ENCODE measurements at regions not wholly inside any gene's neighbourhood (a gene's known extent, or its start where the extent isn't known, plus 50 kb on each side); places are given as distances from the start of the nearest gene placed in this dataset.
"Not testable (repeated sequence)": the region's sequence is repeated elsewhere in the genome, so short reads cannot be mapped to it uniquely, and the experiment has no call there.

DNA sequence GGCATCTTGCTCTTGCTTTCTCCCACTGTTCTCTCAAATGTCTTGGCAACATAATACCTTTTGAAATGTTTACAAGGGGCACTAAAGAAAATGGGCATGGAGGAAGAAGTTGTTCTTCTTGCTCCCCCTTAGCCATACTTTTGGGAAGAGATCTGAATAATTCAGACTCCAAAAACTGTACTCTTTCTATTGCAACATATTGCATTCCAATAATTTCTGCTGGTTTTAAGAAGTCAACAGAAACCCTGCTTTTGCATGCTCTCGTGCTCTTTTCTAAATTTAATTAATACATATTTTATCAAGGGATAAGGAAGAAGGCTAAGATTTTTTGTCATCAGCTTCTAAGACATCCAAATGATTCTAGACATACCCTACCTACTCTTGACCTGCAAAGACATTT, 409.9 kb upstream of the SOX5 start:
- DNase-seq, result no peak

DNA sequence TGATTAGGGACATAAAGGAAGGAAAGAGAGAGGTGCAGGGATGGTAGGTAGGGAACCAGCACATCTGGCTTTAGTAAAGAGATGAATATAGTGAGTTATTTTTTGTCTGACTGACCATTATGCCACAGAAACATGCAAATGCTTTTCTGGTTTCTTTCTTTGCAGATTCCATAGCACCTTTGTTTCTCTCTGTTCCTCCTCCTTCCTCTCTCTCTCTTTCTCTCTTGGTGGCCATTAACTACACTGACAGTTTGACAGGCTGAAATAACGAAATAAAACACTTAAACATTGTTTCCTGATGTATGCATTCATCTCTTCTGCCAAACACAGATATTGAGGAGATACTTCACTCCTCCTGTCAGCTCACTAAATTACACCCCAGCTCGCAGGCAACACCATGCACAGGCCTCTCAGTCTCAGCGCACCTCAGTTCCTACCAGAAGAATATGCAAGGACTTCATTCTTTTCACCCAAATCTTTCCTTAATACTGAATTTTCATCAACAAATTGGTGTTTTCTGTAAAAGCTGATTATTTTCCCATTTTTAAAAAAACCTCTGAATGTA, 406.9 kb upstream of the SOX5 start:
- no peak for DNase-seq

DNA sequence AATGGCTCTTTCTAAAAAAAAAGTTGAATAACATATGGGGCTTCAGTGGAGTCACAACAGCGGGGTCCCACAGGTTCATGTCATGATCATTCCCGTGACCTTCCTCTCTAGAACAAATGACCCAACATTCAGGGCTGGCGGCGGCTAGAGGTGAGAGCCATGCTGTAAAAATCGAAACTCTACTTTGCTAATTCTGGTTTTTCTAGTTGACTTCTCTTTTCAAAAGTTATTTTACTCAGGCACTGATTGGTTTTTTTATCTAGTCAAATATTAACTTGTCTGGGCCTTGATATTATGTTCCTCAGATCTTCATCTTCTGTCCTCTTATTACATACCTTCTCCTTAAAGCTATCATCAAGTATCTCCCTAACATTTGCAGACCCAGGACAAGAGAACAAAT, 402.9 kb upstream of the SOX5 start:
- DNase-seq, result no peak

DNA sequence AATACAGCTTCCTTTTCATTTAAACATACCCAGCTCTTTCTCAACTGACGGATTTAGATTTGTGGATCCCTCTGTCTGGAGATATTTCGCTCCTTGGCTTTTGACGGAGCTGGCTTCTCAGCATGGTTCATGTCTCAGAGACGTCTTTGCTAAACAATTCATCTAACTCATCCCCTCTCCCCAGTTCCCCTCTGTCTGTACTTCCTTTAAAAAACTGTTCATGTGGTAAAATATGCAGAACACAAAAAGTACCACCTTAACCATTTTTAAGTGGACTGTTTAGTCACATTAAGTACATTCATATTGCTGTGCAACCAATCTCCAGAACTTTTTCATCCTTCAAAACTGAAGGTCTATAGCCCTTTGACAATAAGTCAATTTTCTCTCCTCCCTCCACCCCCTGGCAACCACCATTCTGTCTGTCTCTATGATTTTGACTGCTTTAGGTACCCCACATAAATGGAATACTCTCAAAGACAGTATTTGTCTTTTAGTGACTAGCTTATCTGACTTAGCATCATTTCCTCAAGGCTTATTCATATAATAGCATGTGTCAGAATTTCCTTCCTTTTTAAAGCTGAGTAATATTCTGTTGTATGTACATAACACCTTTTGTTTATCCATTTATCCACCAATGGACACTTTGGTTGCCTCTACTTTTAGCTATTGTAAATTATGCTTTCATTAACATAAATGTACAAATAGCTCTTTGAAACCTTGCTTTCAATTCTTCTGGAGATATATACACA, 399.8 kb upstream of the SOX5 start:
- DNase-seq, result no peak

DNA sequence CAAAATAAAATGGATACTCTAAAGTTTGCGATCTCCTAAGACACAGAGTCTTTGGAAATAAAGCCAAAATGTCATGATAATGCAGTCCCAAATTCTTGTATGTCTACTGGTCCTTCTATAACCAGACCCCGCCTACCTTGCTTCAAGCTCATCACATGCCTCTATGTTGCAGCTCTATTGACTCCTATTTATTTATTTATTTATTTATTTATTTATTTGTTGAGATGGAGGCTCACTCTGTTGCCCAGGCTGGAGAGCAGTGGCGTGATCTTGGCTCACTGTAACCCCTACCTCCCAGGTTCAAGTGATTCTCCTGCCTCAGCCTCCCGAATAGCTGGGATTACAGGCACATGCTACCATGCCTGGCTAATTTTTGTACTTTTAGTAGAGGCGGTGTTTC, 398.7 kb upstream of the SOX5 start:
- DNase-seq, result not testable (repeated sequence)

DNA sequence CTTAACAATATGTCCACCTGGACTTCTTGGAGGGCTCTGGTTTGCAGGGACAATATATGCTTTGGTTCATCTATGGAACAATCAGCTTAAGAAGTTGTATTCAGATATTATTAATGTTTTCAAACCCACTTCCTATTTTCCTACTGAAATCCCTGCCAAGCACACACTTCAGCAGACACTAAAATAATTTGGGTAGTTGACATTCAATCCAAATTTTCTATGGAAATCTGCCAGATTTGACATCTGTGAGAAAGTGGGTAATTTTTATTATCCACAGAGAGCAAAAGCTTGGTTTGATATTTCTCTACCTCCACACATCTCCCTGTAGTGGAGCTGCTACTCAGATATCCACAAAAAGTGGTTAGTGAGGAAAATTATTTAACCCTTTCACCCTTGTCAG, 378.8 kb upstream of the SOX5 start:
- DNase-seq, result no peak

DNA sequence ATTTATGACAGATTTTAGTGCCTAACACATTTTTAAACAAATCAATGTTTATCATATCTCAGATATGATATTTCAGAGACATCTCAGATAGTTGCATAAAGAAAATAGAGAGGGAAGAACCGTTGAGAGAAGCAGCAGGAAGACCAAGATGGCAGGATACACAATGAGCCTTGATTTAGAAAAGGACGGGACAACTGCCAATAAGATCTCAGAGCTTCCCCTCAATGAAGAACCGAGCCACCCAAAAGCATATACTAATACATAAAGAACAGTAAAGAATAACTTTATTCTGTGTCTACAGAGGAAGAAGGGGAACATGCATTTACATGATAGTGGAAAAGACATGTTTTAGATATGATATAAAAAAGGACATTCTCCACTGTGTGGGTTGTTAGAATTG, 375.9 kb upstream of the SOX5 start:
- DNase-seq, result no peak

DNA sequence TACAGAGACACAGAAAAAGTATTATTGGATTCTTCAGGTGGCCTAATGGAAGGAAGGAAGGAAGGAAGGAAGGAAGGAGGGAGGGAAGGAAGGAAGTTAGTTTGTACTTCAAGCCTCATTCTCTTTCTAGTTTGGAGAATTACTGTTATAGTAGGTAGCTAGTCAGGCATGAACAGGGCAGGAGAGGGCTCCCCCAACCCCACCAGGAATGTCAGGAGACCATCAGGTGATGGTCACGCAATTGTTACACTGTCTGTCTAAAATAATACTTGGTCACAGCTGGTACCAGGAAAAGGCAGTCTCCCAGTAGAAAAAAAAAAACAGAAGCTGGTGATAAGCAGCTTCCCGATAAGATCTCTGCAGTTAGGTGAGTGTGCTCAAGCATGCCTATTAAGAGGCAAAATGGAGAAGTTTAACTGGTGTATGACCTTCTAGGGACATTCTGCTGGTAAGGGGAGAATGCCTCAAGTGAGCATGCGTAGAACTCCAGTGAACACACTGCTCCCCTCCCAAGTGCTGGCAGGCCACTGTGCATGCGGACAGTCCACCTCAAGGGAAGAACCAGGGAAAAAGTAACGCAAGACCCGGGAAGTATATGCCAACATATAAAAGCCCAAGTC, 358.4 kb upstream of the SOX5 start:
- no peak for DNase-seq

DNA sequence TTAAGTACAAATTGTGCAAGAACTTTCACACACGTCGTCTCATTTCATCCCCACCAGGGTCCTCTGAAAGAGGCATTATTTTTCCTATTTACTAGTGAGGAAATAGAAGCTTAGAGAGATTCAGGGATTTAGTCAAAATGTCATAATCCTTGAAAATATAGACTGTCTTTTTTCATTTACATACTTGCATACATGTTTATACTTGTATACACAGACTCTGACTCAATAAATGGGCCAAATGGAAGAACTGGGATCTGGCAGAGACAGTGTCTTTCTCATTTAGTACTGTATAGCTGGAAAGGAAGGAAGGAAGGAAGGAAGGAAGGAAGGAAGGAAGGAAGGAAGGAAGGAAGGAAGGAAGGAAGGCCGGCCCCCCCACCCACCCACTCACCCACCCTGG, 357.7 kb upstream of the SOX5 start:
- DNase-seq, result no peak

DNA sequence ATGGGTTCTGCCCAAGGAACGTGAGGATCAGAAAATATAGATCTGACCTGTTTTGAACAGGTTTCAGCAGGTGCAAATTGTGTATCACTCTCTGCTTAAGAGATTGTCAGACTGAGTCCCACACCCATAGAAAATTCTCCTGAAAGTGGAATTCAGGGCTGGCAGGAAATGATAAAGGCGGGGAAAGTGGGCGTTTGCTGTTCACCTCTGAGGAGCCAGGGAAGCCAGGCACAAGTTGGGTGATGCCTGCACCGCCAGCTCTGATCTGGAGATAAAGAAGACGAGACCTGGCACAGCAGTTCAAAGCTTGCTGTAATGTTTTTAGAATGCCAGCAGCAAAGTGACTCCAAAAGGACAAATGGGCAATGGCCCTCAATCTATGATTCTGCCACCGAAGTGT, 356.5 kb upstream of the SOX5 start:
- no peak for DNase-seq

DNA sequence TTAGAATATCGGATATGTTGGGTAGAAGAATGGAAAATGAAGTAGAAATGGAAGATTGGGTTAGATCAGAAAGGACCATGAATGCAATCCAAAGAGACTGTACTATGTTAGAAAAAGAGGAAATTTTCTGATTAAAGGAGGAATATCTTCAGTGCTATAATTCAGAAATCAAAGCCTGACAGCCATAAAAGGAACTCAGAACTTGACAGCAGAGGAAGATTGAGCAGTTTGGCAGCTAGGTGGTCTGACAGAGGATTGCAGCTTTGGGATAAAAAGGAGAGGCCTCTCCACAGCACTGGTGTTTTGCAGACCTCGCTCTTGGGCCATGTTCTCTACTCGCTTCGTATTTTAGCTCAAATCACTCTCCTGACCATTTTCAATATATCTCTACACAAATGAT, 354.8 kb upstream of the SOX5 start:
- DNase-seq, result no peak

DNA sequence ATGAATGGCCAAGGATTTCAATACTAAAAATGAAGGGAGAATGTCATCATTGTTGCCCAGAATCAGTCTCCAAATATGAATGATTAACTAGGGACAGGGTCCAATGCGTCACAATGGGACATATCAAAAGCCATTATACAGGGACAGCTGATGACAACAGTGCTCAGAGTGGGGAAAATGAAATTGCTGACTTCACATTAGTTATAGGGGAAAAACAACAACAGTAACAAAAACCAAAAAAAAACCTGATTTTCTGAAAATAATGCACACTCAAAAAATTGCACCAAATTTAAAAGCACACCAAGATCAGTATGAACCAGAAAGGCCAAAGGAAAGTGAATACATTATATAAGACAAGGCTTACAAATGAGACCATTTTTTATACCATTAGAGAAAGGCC, 353.2 kb upstream of the SOX5 start:
- no peak for DNase-seq

DNA sequence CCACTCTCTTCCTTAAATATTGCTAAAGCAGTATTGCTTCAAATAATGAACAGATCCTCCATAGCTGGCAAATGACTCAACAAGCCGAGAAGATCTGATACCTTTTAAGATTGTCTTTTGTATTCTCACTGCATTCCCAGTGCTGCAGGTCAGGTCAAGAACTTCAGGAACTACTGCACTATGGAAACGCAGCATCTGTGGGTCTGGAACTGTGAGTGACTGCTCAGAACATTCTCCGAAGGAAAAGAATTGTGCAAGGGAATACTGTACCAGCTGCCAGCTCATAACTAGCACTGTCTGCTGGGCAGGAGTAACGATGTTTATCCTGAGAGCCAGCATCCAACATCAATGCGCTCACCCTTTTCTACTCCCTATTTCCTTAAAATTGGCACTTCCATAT, 348.0 kb upstream of the SOX5 start:
- DNase-seq, result no peak

DNA sequence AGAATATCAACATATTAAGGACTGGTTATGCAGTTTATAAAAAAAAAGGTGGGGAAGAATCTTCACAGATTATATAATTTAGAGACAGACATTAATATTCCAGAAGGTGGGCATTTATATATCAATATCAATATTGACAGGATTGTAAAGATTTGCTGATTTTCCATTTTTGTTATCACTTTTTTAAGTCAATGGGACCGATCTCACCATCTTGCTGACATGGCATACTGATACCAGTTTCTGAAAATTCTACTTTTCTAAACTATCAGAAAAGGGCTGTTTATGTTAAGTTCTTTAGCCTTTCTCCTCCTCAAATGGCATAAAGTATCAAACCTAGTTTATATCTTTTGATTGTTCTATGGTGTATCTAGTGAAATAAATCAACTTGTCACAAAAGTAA, 344.1 kb upstream of the SOX5 start:
- no peak for DNase-seq

DNA sequence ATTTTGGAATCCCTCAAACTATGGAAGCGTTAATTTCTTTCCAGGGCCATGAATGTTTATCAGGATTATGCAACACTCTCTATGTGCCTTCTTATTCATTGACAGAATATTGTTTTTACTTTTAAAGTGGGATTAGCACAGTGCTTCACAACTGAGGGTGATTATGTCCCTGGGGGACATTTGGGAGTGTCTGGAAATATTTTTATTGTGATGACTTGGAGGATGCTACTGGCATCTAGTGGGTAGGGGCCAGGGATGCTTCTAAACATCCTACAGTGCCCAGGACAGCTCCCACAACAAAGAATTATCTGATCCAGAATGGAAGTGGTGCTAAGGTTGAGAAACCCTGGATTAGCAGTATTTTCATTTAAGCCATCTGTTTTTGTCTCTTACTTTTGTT, 338.5 kb upstream of the SOX5 start:
- DNase-seq, result no peak

DNA sequence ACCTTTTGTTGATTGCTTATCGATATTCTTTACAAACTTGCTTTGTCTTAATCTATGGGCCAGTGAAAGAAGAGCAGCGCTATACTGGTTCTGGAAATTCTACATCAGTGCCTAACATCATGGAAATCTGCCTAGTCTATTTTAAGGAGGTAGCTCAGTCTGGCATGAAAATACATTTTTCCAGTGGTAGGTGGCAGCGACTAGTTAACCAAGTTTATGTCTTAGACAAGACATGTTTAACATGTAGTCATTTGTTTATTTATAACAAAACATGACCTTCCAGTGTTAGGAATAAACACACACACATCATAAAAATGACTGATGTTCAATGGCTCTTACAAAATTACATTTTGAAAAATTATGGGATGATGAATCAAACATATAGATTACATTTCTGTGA, 336.0 kb upstream of the SOX5 start:
- DNase-seq, result no peak

DNA sequence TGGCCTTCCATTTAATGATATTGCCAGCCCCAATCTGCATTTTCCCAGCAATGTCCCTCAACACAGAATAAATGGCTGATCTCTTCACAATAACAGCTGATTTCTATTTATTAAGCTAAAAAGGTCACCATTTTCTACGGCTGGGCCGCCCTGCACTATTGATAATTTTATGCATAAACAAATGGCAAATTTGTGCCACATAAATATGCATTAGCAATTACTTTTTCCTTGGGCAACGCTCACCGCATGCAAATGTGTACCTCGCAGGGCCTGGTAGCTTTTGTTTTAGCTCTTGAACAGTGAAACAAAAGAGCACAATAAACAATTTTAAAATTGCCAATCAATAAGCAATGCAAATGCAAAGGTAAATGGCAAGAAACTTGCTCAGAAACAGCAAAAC, 331.9 kb upstream of the SOX5 start:
- DNase-seq, result no peak

DNA sequence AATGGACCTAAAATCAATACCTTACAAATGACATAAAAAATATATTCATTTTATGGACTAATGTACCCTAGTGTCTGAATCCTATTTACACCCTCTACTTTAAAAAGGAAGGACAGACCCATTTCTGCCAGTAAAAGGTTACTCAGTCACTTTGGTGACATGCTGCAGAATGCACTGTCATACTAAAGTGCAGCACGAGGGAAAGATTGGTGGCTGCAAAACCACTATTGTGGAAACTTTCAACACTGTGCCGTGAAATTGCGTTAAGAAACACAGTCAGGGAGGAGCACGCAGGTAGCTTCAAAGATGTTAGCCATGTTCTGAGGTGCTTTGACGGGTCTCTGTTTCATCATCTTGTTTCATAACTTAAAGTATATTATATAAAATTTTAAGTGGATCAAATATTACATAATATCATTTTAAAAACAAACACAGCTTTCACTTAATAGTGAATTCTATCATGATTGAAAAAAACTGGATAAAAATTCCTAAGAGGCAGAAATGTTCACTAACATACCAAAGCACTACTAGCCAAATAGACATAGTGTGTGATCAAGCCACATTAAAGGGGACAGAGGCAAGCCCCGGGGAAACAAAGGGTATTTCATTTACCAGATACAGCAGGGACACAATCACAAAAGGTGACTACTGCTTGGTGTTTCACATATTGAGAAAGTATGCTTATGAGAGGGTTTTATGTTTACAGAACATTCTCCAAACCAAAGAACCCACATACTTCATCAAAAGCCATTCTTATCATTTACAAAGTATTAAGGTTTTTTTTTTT, 330.8 kb upstream of the SOX5 start:
- DNase-seq, result no peak

DNA sequence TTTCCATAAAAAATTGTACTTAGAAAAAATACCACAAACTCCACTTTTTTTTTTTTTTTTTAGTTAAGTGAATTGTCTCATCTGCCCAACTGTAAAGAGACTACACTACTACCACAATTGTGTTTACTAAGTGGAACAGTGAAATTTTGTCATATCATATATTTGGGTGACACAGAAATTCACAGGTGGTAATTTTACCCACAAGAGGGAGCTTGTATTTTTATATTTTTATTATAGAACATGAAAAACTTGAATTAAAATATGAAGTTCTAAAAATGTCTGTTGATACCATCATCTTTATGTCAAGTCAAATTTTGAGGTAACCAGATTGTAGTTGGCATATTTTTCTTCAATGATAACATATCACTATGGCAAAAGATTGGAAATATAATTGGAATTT, 329.4 kb upstream of the SOX5 start:
- DNase-seq, result no peak

DNA sequence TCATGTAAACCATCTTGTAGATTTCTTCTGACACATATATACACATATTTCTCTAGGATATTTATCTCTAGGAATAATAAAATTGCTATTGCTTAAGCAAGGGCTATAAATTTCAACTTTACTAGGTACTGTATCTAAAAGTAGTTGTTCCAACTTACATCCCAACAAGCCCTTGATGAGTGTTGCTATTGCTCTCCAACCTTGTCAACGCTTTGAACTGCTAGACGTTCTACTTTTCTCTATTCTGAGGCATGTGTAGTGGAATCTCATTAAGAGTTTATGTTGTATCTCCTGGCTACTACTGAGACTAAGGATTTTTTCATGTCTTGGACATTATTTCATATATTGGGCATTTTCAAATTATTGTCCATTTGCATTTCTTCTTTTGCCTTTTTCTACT, 321.5 kb upstream of the SOX5 start:
- DNase-seq, result no peak

DNA sequence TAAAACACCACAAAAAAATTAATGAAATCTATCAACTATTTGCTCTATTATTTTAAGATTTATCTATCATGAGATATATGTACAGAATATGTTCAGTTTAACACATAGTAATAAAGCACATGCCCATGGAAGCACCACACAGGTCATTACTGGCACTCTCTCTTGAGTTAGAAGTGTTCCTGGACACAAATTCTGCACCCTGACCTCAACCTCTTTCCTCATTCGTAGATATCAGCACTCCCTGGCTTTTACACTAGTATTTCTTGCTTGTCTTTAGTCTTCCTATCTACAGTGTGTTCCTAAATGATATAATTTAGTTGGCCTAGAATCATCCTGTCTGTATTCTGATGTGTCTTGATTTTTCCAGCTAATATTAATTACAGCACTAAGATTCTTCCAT, 321.0 kb upstream of the SOX5 start:
- no peak for DNase-seq

DNA sequence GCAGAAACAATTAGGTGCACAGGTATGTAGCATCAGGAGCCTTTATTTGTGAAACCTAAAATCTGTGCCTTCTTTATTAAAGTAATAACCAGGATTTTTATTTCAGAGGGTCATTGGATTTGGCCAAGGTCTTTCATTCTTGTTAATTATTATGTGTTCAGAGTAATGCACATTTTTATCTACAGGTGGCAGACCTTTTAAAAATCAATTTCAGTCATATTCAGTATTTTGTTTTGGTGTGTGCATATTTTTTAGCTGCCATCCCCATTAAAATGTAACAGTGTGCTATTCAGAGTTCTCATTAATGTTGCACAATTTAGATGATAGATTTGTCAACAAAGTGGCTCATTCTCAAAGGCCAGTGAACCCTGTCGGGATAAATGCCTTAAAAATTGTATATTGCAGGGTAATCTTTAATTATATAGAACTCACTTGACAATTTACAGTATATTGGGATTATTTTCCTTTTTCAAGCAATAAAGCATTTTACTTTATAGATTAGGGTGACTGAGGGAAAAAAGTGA, 319.3 kb upstream of the SOX5 start:
- no peak for DNase-seq

DNA sequence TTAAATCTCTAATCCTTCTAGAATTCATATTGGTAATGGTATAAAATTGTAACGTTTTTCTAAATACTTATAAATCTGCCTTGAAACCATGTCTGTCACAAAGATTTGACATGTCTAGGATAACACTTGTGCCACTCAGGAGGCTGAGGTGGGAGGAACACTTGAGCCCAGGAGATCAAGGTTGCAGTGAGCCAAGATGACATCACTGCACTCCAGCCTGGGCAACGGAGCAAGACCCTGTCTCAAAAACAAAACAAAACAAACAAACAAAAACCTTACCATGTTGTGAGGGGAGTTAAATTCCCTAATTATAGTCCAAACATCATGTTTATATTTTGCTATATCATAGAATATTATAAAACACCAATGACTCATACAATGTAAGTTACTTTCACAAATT, 317.5 kb upstream of the SOX5 start:
- no peak for DNase-seq

DNA sequence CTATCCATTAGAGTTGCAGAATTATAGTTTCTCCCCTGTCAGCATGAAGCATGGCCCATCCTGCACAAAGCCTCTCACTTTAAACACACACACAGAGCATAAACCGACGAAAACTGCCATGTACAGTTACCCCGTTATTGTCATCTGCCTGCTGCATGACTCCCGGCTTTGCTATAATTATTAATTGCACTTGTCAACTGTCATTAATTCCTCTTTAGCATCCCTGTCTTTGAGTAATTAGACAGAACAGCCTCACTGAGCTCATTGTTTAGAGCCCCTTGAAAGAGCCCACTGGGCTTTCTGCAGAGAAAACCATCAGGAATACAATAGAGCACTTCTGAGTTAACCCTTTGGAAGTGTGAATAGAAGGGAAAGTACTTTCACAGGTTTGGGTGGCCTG, 307.2 kb upstream of the SOX5 start:
- no peak for DNase-seq
